SU-DHL-6 (cell line): ENCODE measurements at regions not wholly inside any gene's neighbourhood (a gene's known extent, or its start where the extent isn't known, plus 50 kb on each side); places are given as distances from the start of the nearest gene placed in this dataset.

Source experiments
- H2AFZ ChIP-seq: fragments of 200-600 bp; sonication (generic); 2 replicates; pipeline ENCODE4 v1.6.1; 2014; ENCODE audit warnings: low read depth, mild to moderate bottlenecking, moderate library complexity, mixed read lengths, antibody characterized with exemption, low read length; ENCODE audit not compliant: severe bottlenecking
- H3F3A ChIP-seq: fragments of 200-600 bp; shearing (Covaris generic); 2 replicates; pipeline ENCODE4 v1.6.0; 2016; ENCODE audit warnings: antibody characterized with exemption, mild to moderate bottlenecking; ENCODE audit not compliant: insufficient read depth
- H3K27ac ChIP-seq: fragments of 200-600 bp; sonication (generic); 2 replicates; pipeline ENCODE4 v1.5.1; 2016; ENCODE audit warnings: low read depth, mild to moderate bottlenecking, low read length, moderate library complexity, mixed read lengths
- H3K27me3 ChIP-seq: fragments of 200-600 bp; sonication (generic), shearing (Covaris generic); 2 replicates; pipeline ENCODE4 v1.6.0; 2014; ENCODE audit warnings: mild to moderate bottlenecking, low read length
- H3K36me3 ChIP-seq: fragments of 200-600 bp; sonication (generic); 2 replicates; pipeline ENCODE4 v1.6.1; 2014; ENCODE audit warnings: mild to moderate bottlenecking, low read length, mixed read lengths
- H3K4me2 ChIP-seq: fragments of 300-600, 200-600 bp; shearing (Covaris generic), sonication (generic); 2 replicates; pipeline ENCODE4 v1.6.0; 2014; ENCODE audit warnings: low read length, low read depth, mild to moderate bottlenecking; ENCODE audit not compliant: poor library complexity, severe bottlenecking
- H3K4me3 ChIP-seq: fragments of 200-600 bp; sonication (generic); 2 replicates; pipeline ENCODE4 v1.5.1; 2014; ENCODE audit warnings: antibody characterized with exemption, low read length, mild to moderate bottlenecking, mixed read lengths; ENCODE audit not compliant: insufficient read depth, poor library complexity, severe bottlenecking
- H3K79me2 ChIP-seq: fragments of 200-600 bp; sonication (generic); 2 replicates; pipeline ENCODE4 v1.6.1; 2014; ENCODE audit warnings: mild to moderate bottlenecking, low read length, moderate library complexity; ENCODE audit not compliant: insufficient read depth
- H3K9ac ChIP-seq: fragments of 200-600 bp; sonication (generic); 2 replicates; pipeline ENCODE4 v1.7.0; 2014; ENCODE audit warnings: mild to moderate bottlenecking, low read length
- H3K9me2 ChIP-seq: fragments of 200-600 bp; sonication (generic); replicated peaks from 2 replicates; pipeline ENCODE4 v1.6.1; 2014; ENCODE audit warnings: low read length; ENCODE audit not compliant: insufficient read depth
- H3K9me3 ChIP-seq: fragments of 200-600 bp; sonication (generic); 2 replicates; pipeline ENCODE4 v1.6.1; 2014; ENCODE audit warnings: low read length, mixed read lengths; ENCODE audit not compliant: insufficient read depth
- H4K20me1 ChIP-seq: fragments of 200-600 bp; sonication (generic); 2 replicates; pipeline ENCODE4 v1.6.1; 2014; ENCODE audit warnings: low read depth, mild to moderate bottlenecking, antibody characterized with exemption, low read length, moderate library complexity, mixed read lengths
- CTCF ChIP-seq: fragments of 200-600 bp; sonication (generic); IDR thresholded peaks from one replicate; pipeline ENCODE4 v1.5.1; 2017; ENCODE audit warnings: antibody characterized with exemption, mild to moderate bottlenecking, low read length, moderate library complexity; ENCODE audit not compliant: insufficient read depth, poor library complexity, severe bottlenecking
- EZH2phosphoT487 ChIP-seq: fragments of 200-600 bp; sonication (generic), shearing (Covaris generic); conservative IDR thresholded peaks from 2 replicates; pipeline ENCODE4 v1.6.1; 2018; ENCODE audit warnings: mild to moderate bottlenecking, antibody characterized with exemption, low read length, moderate library complexity, mixed read lengths

- no peak for TF ChIP-seq CTCF
- TF ChIP-seq EZH2phosphoT487 = no peak
- Histone ChIP-seq H3K9me3 (no peaks in the 10 kb centered on the region), H2AFZ (no peak overlapping the region)
Measured at GRCh38 chr20:11217326-11218172, 543.8 kb upstream of the JAG1 start.

GRCh38 chr20:11218173-11218680 lies 544.4 kb upstream of the JAG1 start:
- H3K27me3 ChIP-seq = no peaks in the 10 kb centered on the region
- H3K27ac ChIP-seq = no peak overlapping the region
- H3K9me3 ChIP-seq = no peaks in the 10 kb centered on the region
- no peak overlapping the region for H3K9ac ChIP-seq
- no peak overlapping the region for H3K4me3 ChIP-seq
- no peaks in the 10 kb centered on the region for H3K9me2 ChIP-seq
- H3K79me2 ChIP-seq = no peaks in the 10 kb centered on the region
- no peaks in the 10 kb centered on the region for H3K36me3 ChIP-seq
- TF ChIP-seq CTCF (no peak), EZH2phosphoT487 (no peak)
- no peaks in the 10 kb centered on the region for H3F3A ChIP-seq
- H4K20me1 ChIP-seq = no peaks in the 10 kb centered on the region
- H2AFZ ChIP-seq = no peak overlapping the region
- H3K4me2 ChIP-seq = no peak overlapping the region

More at GRCh38 chr20:11217326-11218172, 543.8 kb upstream of the JAG1 start:
- Histone ChIP-seq H3K36me3 (no peaks in the 10 kb centered on the region), H3K4me2 (no peak overlapping the region), H3K4me3 (no peak overlapping the region), H3K27me3 (no peaks in the 10 kb centered on the region), H3K9ac (no peak overlapping the region), H4K20me1 (no peaks in the 10 kb centered on the region), H3K9me2 (no peaks in the 10 kb centered on the region), H3K27ac (no peak overlapping the region), H3F3A (no peaks in the 10 kb centered on the region), H3K79me2 (no peaks in the 10 kb centered on the region)

- no peaks in the 10 kb centered on the region for H3K9me3 ChIP-seq
- H3K4me3 ChIP-seq = no peak overlapping the region
- H3K27ac ChIP-seq = no peak overlapping the region
- H3K36me3 ChIP-seq = no peaks in the 10 kb centered on the region
- H3K9me2 ChIP-seq = no peaks in the 10 kb centered on the region
- no peaks in the 10 kb centered on the region for H3F3A ChIP-seq
- H3K9ac ChIP-seq = no peak overlapping the region
- H3K4me2 ChIP-seq = no peak overlapping the region
- no peaks in the 10 kb centered on the region for H4K20me1 ChIP-seq
- no peak overlapping the region for H2AFZ ChIP-seq
- H3K79me2 ChIP-seq = no peaks in the 10 kb centered on the region
- no peak for TF ChIP-seq CTCF
- no peak for TF ChIP-seq EZH2phosphoT487
- no peaks in the 10 kb centered on the region for H3K27me3 ChIP-seq
Measured at GRCh38 chr20:11219192-11219591, 545.4 kb upstream of the JAG1 start.
